IPS-15b (cell line): ENCODE measurements at regions not wholly inside any gene's neighbourhood (a gene's known extent, or its start where the extent isn't known, plus 50 kb on each side); places are given as distances from the start of the nearest gene placed in this dataset.
"Not testable (repeated sequence)": the region's sequence is repeated elsewhere in the genome, so short reads cannot be mapped to it uniquely, and the experiment has no call there.

Experiments used
- H3K27me3 ChIP-seq: one replicate; pipeline ENCODE4 v1.6.1; 2013; ENCODE audit warnings: low read length; ENCODE audit not compliant: control insufficient read depth, insufficient read depth
- H3K36me3 ChIP-seq: one replicate; pipeline ENCODE4 v1.6.1; 2013; ENCODE audit warnings: low read length; ENCODE audit not compliant: control insufficient read depth, insufficient read depth
- H3K4me1 ChIP-seq: one replicate; pipeline ENCODE4 v1.6.1; 2013; ENCODE audit warnings: mild to moderate bottlenecking, low read length; ENCODE audit not compliant: control insufficient read depth, insufficient read depth
- H3K4me3 ChIP-seq: one replicate; pipeline ENCODE4 v1.5.1; 2013; ENCODE audit warnings: low read depth, low read length
- H3K9ac ChIP-seq: one replicate; pipeline ENCODE4 v1.6.1; 2013; ENCODE audit warnings: low read depth, mild to moderate bottlenecking, low read length
- H3K9me3 ChIP-seq: one replicate; pipeline ENCODE4 v1.6.1; 2013; ENCODE audit warnings: mild to moderate bottlenecking, low read length; ENCODE audit not compliant: control insufficient read depth, insufficient read depth

- H3K27me3 ChIP-seq, H3K36me3 ChIP-seq, H3K9ac ChIP-seq, H3K4me3 ChIP-seq, H3K4me1 ChIP-seq, H3K9me3 ChIP-seq: not testable (repeated sequence)
Observed at GRCh38 chr18:42381236-42381635, 426.2 kb downstream of the PIK3C3 start.

DNA sequence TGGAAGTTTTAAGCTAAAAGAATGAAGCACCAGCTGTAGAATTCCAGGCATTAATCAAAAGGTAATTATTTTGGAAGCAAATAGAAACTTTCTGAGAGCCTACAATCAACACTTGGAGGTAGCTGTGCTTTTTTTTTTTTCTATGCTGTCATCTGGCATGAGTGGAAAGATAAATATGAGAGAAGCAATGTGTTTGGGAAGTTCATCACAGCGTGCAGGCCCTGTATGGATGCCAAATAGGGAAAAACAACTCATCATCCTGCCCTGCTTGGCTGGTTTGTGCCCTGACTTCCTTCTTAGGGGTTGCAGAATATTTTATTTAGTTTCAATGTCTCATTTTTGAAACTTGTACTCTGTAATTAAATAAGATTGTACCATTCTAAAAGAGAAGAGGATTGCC lies 437.4 kb downstream of the PIK3C3 start:
- Histone ChIP-seq H3K27me3 (no peaks in the 10 kb centered on the region), H3K4me3 (no peak overlapping the region), H3K36me3 (no peaks in the 10 kb centered on the region), H3K9me3 (no peaks in the 10 kb centered on the region), H3K9ac (no peak overlapping the region), H3K4me1 (no peaks in the 10 kb centered on the region)

- Histone ChIP-seq H3K36me3 (no peaks in the 10 kb centered on the region), H3K4me1 (no peaks in the 10 kb centered on the region), H3K4me3 (no peak overlapping the region), H3K9ac (no peak overlapping the region), H3K27me3 (no peaks in the 10 kb centered on the region), H3K9me3 (no peaks in the 10 kb centered on the region)
Observed at GRCh38 chr18:42392926-42393325, 437.9 kb downstream of the PIK3C3 start.

- no peaks in the 10 kb centered on the region for H3K36me3 ChIP-seq
- no peaks in the 10 kb centered on the region for H3K4me1 ChIP-seq
- no peak overlapping the region for H3K4me3 ChIP-seq
- no peak overlapping the region for H3K9ac ChIP-seq
- H3K9me3 ChIP-seq, result no peaks in the 10 kb centered on the region
- no peaks in the 10 kb centered on the region for H3K27me3 ChIP-seq
Observed at GRCh38 chr18:42394238-42394637, 439.2 kb downstream of the PIK3C3 start.

- Histone ChIP-seq H3K27me3 (no peaks in the 10 kb centered on the region), H3K4me3 (no peak overlapping the region), H3K9ac (no peak overlapping the region), H3K4me1 (no peaks in the 10 kb centered on the region), H3K9me3 (no peaks in the 10 kb centered on the region), H3K36me3 (no peaks in the 10 kb centered on the region)
Observed at GRCh38 chr18:42401131-42401673, 446.2 kb downstream of the PIK3C3 start.

DNA sequence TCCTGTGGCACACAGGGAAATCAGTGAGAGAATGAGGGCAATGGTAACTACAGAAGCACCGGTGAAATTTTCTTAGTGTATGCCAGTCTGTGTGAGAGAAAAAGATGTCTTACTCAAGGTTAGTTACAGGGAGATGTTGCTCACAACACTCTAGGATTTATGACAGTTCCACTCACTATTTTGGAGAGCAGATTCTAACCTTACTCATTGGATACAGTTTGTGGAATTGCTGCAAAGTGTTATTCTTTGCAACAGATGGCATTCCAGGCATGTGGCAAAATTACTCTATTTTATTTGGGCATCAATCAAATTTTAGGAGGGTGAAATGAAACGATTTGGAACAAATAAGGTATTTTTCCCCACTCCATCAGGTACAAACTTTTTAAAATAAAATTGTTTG lies 449.1 kb downstream of the PIK3C3 start:
- Histone ChIP-seq H3K4me3 (no peak overlapping the region), H3K36me3 (no peaks in the 10 kb centered on the region), H3K9me3 (peaks cover 7% of the 10 kb centered on the region), H3K4me1 (no peaks in the 10 kb centered on the region), H3K27me3 (no peaks in the 10 kb centered on the region), H3K9ac (no peak overlapping the region)

DNA sequence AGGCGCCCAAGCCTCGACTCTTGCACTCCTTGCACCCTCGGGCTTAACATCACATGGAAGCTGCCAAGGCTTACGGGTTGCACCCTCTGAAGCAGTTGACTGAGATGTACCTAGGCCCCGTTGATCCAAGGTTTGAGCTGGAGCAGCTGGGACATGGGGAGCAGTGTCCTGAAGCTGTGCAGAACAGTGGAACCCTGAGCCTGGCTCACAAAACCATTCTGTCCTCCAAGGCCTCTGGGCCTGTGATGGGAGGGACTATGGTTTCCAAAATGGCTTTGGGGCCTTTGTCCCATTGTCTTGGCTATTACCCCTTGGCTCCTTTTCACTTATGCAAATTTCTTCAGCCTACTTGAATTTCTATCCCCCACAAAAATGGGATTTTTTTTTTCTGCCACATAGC lies 454.0 kb downstream of the PIK3C3 start:
- Histone ChIP-seq H3K4me1 (no peaks in the 10 kb centered on the region), H3K27me3 (no peaks in the 10 kb centered on the region), H3K9ac (no peak overlapping the region), H3K36me3 (no peaks in the 10 kb centered on the region), H3K9me3 (peaks cover 10% of the 10 kb centered on the region), H3K4me3 (no peak overlapping the region)

DNA sequence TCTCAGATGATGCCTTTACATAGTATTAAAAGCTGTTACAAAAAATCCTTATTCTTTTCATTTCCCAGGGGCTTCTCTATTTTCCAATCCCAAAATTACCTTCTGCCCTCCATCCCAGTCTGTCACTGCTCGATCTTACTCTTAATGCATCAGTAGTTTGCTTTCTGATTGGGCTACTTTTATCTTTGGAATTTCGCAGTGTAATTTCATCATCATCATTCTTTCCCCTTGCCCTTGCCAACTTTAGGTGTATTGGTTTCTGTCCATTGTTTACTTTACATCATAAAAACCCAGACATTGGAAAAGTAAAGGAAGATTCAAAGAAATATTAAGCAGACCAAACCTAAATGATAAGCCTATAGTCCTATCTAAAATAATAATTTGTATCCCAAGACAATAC lies 457.2 kb downstream of the PIK3C3 start:
- H3K27me3 ChIP-seq, result no peaks in the 10 kb centered on the region
- H3K36me3 ChIP-seq, result no peaks in the 10 kb centered on the region
- no peaks in the 10 kb centered on the region for H3K4me1 ChIP-seq
- no peak overlapping the region for H3K9ac ChIP-seq
- H3K9me3 ChIP-seq, result peaks cover 10% of the 10 kb centered on the region
- H3K4me3 ChIP-seq, result no peak overlapping the region

DNA sequence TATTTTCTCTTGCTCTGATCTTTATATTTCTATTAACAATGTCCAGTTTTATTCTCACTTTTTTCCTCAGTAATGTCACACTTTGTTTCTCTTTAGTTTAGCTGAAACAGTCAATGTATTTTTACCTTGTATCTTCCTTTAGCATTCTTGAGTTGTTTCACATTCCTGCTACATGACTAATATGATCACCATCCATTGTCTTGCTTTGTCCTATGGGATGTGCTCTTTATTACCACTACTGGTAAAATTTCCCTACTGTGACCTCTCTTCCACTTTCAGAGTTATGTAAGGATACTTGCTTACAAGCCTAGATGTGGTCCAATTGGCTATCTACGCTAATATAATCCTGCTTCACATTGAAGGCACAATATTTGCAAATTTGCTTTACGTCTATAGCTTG lies 457.9 kb downstream of the PIK3C3 start:
- H3K9me3 ChIP-seq, result peaks cover 10% of the 10 kb centered on the region
- no peaks in the 10 kb centered on the region for H3K4me1 ChIP-seq

GRCh38 chr18:42413870-42414269 lies 458.8 kb downstream of the PIK3C3 start:
- peaks cover 5% of the 10 kb centered on the region for H3K9me3 ChIP-seq
- H3K4me1 ChIP-seq, result no peaks in the 10 kb centered on the region
- H3K4me3 ChIP-seq, result no peak overlapping the region
- H3K36me3 ChIP-seq, result no peaks in the 10 kb centered on the region
- H3K27me3 ChIP-seq, result no peaks in the 10 kb centered on the region
- H3K9ac ChIP-seq, result no peak overlapping the region

More for the DNA sequence above, 457.9 kb downstream of the PIK3C3 start:
- Histone ChIP-seq H3K36me3 (no peaks in the 10 kb centered on the region), H3K27me3 (no peaks in the 10 kb centered on the region), H3K9ac (no peak overlapping the region), H3K4me3 (no peak overlapping the region)

- H3K27me3 ChIP-seq, result no peaks in the 10 kb centered on the region
- no peak overlapping the region for H3K9ac ChIP-seq
- peaks cover 2% of the 10 kb centered on the region for H3K9me3 ChIP-seq
- H3K4me1 ChIP-seq, result no peaks in the 10 kb centered on the region
- no peaks in the 10 kb centered on the region for H3K36me3 ChIP-seq
- no peak overlapping the region for H3K4me3 ChIP-seq
Observed at GRCh38 chr18:42414756-42415454, 459.9 kb downstream of the PIK3C3 start.

- Histone ChIP-seq H3K36me3 (no peaks in the 10 kb centered on the region), H3K27me3 (no peaks in the 10 kb centered on the region), H3K9ac (no peak overlapping the region), H3K9me3 (no peaks in the 10 kb centered on the region), H3K4me1 (no peaks in the 10 kb centered on the region), H3K4me3 (no peak overlapping the region)
Observed at GRCh38 chr18:42417189-42417588, 462.2 kb downstream of the PIK3C3 start.
